ENCODE measurements at regions not wholly inside any gene's neighbourhood (a gene's known extent, or its start where the extent isn't known, plus 50 kb on each side); places are given as distances from the start of the nearest gene placed in this dataset.
"Not testable (repeated sequence)": the region's sequence is repeated elsewhere in the genome, so short reads cannot be mapped to it uniquely, and the experiment has no call there.

DNA sequence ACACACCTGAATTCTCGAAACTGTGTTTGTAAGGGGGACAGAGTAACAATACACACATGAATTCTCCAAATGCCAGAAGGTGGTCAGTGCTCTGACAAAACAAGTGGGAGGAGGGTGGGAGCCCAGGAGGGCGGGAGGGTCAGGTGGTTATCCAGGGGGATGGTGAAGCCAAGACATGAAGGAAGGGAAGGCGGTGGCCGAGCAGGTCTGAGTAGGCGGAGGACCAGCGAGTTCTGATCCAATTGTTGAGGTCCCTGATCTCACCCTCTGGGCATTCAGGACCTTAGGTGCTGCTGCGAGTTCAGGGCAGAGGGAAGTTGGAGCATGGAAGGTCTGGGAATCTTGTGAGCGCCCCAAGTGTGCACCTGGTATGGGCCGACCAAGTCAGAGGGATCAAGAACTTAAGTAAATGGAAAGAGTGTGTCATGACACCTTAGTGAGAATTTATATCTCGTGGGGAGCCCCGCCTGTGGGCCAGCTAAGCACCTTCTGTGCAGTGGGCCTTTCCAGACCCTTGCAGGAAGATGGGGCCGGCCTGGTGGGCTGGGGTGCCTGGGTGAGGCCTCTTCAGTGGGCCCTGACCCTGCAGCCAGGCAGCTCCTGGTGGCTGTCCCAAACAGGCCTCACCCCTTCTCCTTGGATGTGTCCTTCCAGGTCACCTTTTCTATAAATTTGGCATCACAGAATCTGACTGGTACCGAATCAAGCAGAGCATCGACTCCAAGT, 86.1 kb downstream of the NPIPB11 start:
- no peak overlapping the region for H3K4me3 ChIP-seq (ENCODE audit: low read depth, low read length)
- TF ChIP-seq, protein P1, sequence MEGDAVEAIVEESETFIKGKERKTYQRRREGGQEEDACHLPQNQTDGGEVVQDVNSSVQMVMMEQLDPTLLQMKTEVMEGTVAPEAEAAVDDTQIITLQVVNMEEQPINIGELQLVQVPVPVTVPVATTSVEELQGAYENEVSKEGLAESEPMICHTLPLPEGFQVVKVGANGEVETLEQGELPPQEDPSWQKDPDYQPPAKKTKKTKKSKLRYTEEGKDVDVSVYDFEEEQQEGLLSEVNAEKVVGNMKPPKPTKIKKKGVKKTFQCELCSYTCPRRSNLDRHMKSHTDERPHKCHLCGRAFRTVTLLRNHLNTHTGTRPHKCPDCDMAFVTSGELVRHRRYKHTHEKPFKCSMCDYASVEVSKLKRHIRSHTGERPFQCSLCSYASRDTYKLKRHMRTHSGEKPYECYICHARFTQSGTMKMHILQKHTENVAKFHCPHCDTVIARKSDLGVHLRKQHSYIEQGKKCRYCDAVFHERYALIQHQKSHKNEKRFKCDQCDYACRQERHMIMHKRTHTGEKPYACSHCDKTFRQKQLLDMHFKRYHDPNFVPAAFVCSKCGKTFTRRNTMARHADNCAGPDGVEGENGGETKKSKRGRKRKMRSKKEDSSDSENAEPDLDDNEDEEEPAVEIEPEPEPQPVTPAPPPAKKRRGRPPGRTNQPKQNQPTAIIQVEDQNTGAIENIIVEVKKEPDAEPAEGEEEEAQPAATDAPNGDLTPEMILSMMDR (IDR thresholded peaks at IDR 0.05; ENCODE audit: low read depth, low read length, missing control alignments): no peak
- DNase-seq (ENCODE audit: low read depth): no peak
- in situ Hi-C loops (cut with HindIII; ENCODE audit: low sequenced_read_pairs): no loop called here

DNA sequence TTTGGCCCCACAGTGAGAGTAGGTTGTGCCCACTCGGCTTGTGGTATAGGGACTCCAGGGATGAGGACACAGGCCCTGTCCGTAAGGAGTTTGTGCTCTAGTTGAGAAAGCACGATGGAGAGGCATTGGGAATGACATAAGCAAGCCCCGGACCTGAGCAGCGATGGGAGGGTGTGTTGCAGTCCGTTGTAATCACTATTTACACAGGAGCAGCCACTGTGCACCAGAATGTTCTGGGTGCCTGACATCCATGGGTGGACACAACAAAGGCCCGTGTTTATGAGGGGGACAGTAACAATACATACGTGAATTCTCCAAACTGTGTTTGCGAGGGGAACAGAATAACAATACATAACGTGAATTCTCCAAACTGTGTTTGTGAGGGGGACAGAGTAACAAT, 86.8 kb downstream of the NPIPB11 start:
- no peak overlapping the region for H3K4me3 ChIP-seq (ENCODE audit: low read depth, low read length)
- in situ Hi-C loops (cut with HindIII; ENCODE audit: low sequenced_read_pairs): no loop called here
- no peak for DNase-seq (ENCODE audit: low read depth)
- TF ChIP-seq, protein P1 (IDR thresholded peaks at IDR 0.05; ENCODE audit: low read depth, low read length, missing control alignments): no peak

DNA sequence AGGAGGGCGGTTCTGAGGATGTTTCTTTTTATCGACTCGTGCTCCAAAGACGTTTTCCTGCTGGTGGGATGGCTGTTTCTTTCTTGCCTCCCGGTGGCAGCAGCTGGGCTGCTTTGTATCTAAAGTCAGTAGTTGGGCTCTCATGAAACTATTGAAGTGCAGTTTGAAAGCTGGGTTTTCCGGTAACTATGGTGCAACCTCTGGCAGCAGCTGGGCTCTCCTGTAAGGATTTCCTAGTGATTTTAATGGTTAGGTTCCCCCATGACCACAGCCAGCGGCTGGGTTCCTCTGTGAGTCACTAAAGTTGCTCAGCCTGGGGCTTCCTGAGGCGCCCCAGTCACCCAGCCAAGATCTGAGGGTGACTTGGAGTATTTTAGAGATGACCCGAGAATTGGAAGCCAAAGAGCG, 87.9 kb downstream of the NPIPB11 start:
- TF ChIP-seq, protein P1 (IDR thresholded peaks at IDR 0.05; ENCODE audit: low read depth, low read length, missing control alignments): peak; percentile 27
- H3K4me3 ChIP-seq (ENCODE audit: low read depth, low read length); in situ Hi-C loops (cut with HindIII; ENCODE audit: low sequenced_read_pairs): not testable (repeated sequence)
- DNase-seq (ENCODE audit: low read depth): peak; percentile 41

DNA sequence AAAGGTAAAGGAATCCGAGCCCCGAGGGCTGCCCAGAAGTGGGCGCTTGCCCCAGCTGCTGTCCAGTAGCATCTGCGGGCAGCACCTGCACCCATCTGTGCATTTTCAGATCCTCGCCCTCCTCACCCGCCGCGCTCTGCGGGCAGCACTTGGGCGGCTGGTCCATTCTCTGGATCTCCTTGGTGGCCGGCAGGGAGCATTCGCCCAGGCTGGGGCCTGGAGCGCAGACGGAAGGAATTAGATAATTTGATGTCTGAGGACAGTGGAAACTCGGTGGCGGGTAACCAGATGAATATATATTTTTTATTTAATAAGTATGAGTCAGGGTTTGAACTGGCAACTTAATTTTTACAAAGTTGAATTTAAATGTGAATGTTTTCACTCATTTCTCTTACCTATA, 88.5 kb downstream of the NPIPB11 start:
- no peak for DNase-seq (ENCODE audit: low read depth)
- TF ChIP-seq, protein P1 (IDR thresholded peaks at IDR 0.05; ENCODE audit: low read depth, low read length, missing control alignments): no peak
- in situ Hi-C loops (cut with HindIII; ENCODE audit: low sequenced_read_pairs): no loop called here
- H3K4me3 ChIP-seq (ENCODE audit: low read depth, low read length): no peak overlapping the region

DNA sequence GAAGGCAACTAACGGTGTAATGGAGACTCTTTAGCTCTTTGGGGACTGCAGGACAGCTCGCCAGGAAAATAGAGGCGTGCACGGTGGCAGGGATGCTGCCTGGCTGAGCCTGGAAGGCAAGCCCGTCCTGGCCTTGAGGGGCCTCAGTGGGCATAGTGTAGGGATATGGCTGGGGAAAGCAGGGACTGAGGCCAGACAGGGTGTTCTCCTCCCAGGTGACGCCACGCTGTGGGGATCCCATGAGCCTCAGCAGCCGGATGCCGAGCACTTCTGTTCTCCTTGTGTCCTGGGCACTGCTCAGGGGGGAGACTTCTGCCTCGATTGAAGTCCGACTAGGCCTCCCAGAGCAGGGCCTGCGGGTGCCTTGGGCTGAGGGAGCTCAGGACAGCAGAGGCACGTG, 89.2 kb downstream of the NPIPB11 start:
- H3K4me3 ChIP-seq (ENCODE audit: low read depth, low read length): no peak overlapping the region
- in situ Hi-C loops (cut with HindIII; ENCODE audit: low sequenced_read_pairs): no loop called here
- no peak for DNase-seq (ENCODE audit: low read depth)
- TF ChIP-seq, protein P1 (IDR thresholded peaks at IDR 0.05; ENCODE audit: low read depth, low read length, missing control alignments): no peak

DNA sequence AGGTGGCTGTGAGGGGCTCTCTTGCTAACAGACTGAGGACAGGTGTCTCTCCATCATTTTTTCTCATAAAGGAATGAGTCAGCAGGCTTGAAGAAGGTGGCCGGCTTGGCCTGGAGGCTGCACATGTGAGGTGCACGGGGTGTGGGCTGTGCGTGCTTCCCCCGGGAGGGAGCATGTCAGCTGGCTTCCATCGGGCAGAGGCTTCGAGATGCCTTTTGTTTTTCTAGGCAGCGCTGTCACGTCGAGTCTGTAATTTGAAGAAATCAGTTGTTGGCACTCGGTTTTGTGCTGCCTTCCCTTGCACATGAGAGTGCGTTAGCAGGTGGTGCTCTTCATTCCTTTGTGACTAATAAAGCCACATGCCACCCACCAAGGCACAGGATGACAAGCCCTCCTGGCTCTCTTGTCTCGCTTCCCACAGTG, 89.7 kb downstream of the NPIPB11 start:
- in situ Hi-C loops (cut with HindIII; ENCODE audit: low sequenced_read_pairs): no loop called here
- no peak overlapping the region for H3K4me3 ChIP-seq (ENCODE audit: low read depth, low read length)
- TF ChIP-seq, protein P1 (IDR thresholded peaks at IDR 0.05; ENCODE audit: low read depth, low read length, missing control alignments): no peak
- DNase-seq (ENCODE audit: low read depth): no peak

Measured in astrocyte of the cerebellum (primary cell).